Endodermal cell (in vitro differentiated cells): ENCODE measurements at regions not wholly inside any gene's neighbourhood (a gene's known extent, or its start where the extent isn't known, plus 50 kb on each side); places are given as distances from the start of the nearest gene placed in this dataset.

Experiments used
- DNase-seq: peaks from one replicate; pipeline ENCODE4 v3.0.0-alpha.2; 2017
- H3K27ac ChIP-seq: 2 replicates; pipeline ENCODE4 v1.5.1; 2013; ENCODE audit warnings: mild to moderate bottlenecking, low read depth, low read length, moderate library complexity
- H3K27me3 ChIP-seq: 2 replicates; pipeline ENCODE4 v1.6.1; 2013; ENCODE audit warnings: mild to moderate bottlenecking, low read length, moderate library complexity; ENCODE audit not compliant: insufficient read depth, control insufficient read depth, poor library complexity, severe bottlenecking
- H3K36me3 ChIP-seq: 2 replicates; pipeline ENCODE4 v1.7.0; 2013; ENCODE audit warnings: mild to moderate bottlenecking, low read length, moderate library complexity; ENCODE audit not compliant: control insufficient read depth, insufficient read depth
- H3K4me1 ChIP-seq: one replicate; pipeline ENCODE4 v1.7.0; 2013; ENCODE audit warnings: low read length; ENCODE audit not compliant: control insufficient read depth, insufficient read depth
- H3K4me3 ChIP-seq: 2 replicates; pipeline ENCODE4 v1.5.1; 2013; ENCODE audit warnings: mild to moderate bottlenecking, low read length, moderate library complexity
- H3K9ac ChIP-seq: 2 replicates; pipeline ENCODE4 v1.6.1; 2013; ENCODE audit warnings: mild to moderate bottlenecking, low read length, moderate library complexity; ENCODE audit not compliant: poor library complexity, severe bottlenecking; ENCODE audit errors: extremely low read depth
- H3K9me3 ChIP-seq: 2 replicates; pipeline ENCODE4 v1.6.1; 2013; ENCODE audit warnings: mild to moderate bottlenecking, low read length, moderate library complexity; ENCODE audit not compliant: control insufficient read depth
- H3K27ac Mint-ChIP-seq: 2 replicates; pipeline ENCODE4 v1.8.0; 2020; ENCODE audit warnings: mixed read lengths
- H3K27me3 Mint-ChIP-seq: 2 replicates; pipeline ENCODE4 v1.8.0; 2021; ENCODE audit warnings: mild to moderate bottlenecking, mixed read lengths; ENCODE audit not compliant: insufficient read depth
- H3K36me3 Mint-ChIP-seq: 2 replicates; pipeline ENCODE4 v1.8.0; 2020; ENCODE audit warnings: low read depth, mixed read lengths
- H3K4me1 Mint-ChIP-seq: 2 replicates; pipeline ENCODE4 v1.8.0; 2020; ENCODE audit warnings: mixed read lengths
- H3K4me3 Mint-ChIP-seq: 2 replicates; pipeline ENCODE4 v1.8.0; 2020; ENCODE audit warnings: mild to moderate bottlenecking, moderate library complexity, mixed read lengths
- H3K9me3 Mint-ChIP-seq: 2 replicates; pipeline ENCODE4 v1.8.0; 2020; ENCODE audit warnings: mild to moderate bottlenecking, mixed read lengths
- CTCF ChIP-seq: fragments of 200-600 bp; sonication (generic); conservative IDR thresholded peaks from 2 replicates; pipeline ENCODE4 v1.5.0; 2021; ENCODE audit warnings: antibody characterized with exemption, mild to moderate bottlenecking
- WGBS, 2 experiments: methylation state at CpG; one replicate each; pipeline versions ENCODE4 v1.1.5 to v1.1.7; 2013; ENCODE audit warnings: missing lambda C conversion rate in 2 of 2, mixed read lengths in 1 of 2; ENCODE audit not compliant: insufficient coverage in 1 of 2, insufficient read length in 1 of 2; 5-methylcytosine and 5-hydroxymethylcytosine counted together

GRCh38 chr13:109647699-109648098 lies 138.7 kb downstream of the IRS2 start:
- Mint-ChIP-seq H3K36me3 (no peaks in the 10 kb centered on the region), H3K9me3 (no peaks in the 10 kb centered on the region), H3K4me3 (no peak overlapping the region), H3K27ac (no peak overlapping the region), H3K4me1 (peaks cover 2% of the 10 kb centered on the region), H3K27me3 (no peaks in the 10 kb centered on the region)
- Histone ChIP-seq H3K9me3 (no peaks in the 10 kb centered on the region), H3K4me3 (no peak overlapping the region), H3K27ac (no peak overlapping the region), H3K9ac (no peak overlapping the region), H3K36me3 (no peaks in the 10 kb centered on the region), H3K4me1 (no peaks in the 10 kb centered on the region), H3K27me3 (no peaks in the 10 kb centered on the region)
- no peak for DNase-seq
- 81 to 100% methylated on average over 1 to 2 of the region's 2 CpGs for WGBS, 2 experiments
- no peak for TF ChIP-seq CTCF

- no peak overlapping the region for H3K4me3 Mint-ChIP-seq
- no peak overlapping the region for H3K27ac ChIP-seq
- no peaks in the 10 kb centered on the region for H3K4me1 ChIP-seq
- peaks cover 2% of the 10 kb centered on the region for H3K4me1 Mint-ChIP-seq
- no peak overlapping the region for H3K4me3 ChIP-seq
- no peaks in the 10 kb centered on the region for H3K36me3 ChIP-seq
- peak overlapping the region; percentile 37 for H3K27ac Mint-ChIP-seq
- H3K9me3 Mint-ChIP-seq = no peaks in the 10 kb centered on the region
- no peaks in the 10 kb centered on the region for H3K27me3 Mint-ChIP-seq
- no peaks in the 10 kb centered on the region for H3K9me3 ChIP-seq
- H3K36me3 Mint-ChIP-seq = no peaks in the 10 kb centered on the region
- TF ChIP-seq CTCF = no peak
- H3K27me3 ChIP-seq = no peaks in the 10 kb centered on the region
- 86% methylated on average over 4 of the region's 5 CpGs; no CpG with 5 or more reads in 1 of the 2 experiments for WGBS, 2 experiments
- DNase-seq = no peak
- H3K9ac ChIP-seq = no peak overlapping the region
Measured at GRCh38 chr13:109647053-109647452, 139.3 kb downstream of the IRS2 start.

GRCh38 chr13:109646423-109646822 lies 140.0 kb downstream of the IRS2 start:
- Mint-ChIP-seq H3K27me3 (no peaks in the 10 kb centered on the region), H3K9me3 (peaks cover under 1% of the 10 kb centered on the region), H3K27ac (no peak overlapping the region), H3K36me3 (no peaks in the 10 kb centered on the region), H3K4me1 (peaks cover 2% of the 10 kb centered on the region), H3K4me3 (no peak overlapping the region)
- H3K9me3 ChIP-seq = no peaks in the 10 kb centered on the region
- no peak overlapping the region for H3K27ac ChIP-seq
- H3K36me3 ChIP-seq = no peaks in the 10 kb centered on the region
- no peak overlapping the region for H3K9ac ChIP-seq
- H3K27me3 ChIP-seq = no peaks in the 10 kb centered on the region
- TF ChIP-seq CTCF = no peak
- WGBS, 2 experiments = 96 to 98% methylated on average over 5 of the region's 5 CpGs
- no peaks in the 10 kb centered on the region for H3K4me1 ChIP-seq
- no peak for DNase-seq
- H3K4me3 ChIP-seq = no peak overlapping the region
